GM18867 (cell line): ENCODE measurements at regions not wholly inside any gene's neighbourhood (a gene's known extent, or its start where the extent isn't known, plus 50 kb on each side); places are given as distances from the start of the nearest gene placed in this dataset.
"Not testable (repeated sequence)": the region's sequence is repeated elsewhere in the genome, so short reads cannot be mapped to it uniquely, and the experiment has no call there.

Source experiments
- ATAC-seq: cut with Tn5 transposase; IDR thresholded peaks from one replicate; pipeline ENCODE4 v1.9.1; 2021; ENCODE audit warnings: mild to moderate bottlenecking, moderate library complexity; ENCODE audit not compliant: unreplicated experiment

DNA sequence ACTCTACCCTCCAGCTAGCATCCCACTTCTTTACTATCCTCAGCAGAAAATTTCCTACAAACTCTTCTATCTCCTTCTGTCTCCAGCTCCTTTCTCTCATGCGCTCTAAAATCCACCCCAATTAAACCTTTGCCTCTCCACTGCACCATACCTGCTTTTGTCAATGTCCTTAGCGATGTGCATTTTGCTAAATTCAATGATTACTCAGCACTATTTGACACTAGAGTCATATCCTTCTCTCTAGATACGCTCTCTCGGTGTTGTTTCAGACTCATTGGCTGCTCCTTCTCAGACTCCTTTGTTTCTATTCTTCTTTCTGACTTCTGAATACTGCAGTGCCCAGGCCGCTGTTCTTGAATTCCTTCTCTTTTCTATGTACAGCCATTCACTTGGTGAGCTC lies 144.2 kb downstream of the HLX start:
- no peak for ATAC-seq

DNA sequence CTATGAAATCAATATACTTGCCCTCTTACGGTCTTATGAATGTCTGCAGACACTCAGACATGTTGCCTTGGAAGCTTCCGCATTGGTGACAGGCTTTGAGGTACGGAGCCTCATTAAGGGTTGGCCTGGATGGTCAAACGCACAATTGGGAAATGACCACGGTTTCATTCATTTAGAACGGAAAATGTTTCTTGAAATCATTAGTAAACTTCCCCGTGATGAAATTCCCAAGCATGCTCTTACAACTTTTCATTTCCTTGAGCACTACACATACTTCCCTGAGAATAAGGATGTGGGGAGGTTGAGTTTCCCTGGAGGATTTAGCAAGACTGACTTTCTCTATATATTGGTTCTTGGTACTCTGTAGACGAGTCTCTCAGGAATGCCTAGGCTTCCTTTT lies 146.3 kb downstream of the HLX start:
- ATAC-seq, result no peak

DNA sequence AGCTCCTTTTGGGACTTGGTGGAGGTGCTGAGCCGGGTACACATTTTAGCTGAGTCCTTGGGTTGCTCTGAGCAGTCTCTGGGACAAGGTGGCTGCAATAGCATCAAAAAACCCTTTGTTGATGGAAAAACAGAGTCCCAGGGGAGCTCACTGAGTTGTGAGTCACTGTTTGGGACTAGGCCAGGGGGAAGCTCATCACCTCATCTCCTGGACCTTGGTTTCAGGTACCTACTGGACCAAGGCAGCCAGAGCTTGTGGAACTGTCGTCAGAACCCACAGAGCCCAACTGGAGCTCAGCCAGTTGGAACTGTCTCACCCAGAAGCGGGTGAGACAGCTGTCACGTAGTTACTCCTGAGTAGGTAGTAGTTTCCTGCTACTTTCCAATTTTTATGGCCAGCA lies 146.7 kb downstream of the HLX start:
- no peak for ATAC-seq

DNA sequence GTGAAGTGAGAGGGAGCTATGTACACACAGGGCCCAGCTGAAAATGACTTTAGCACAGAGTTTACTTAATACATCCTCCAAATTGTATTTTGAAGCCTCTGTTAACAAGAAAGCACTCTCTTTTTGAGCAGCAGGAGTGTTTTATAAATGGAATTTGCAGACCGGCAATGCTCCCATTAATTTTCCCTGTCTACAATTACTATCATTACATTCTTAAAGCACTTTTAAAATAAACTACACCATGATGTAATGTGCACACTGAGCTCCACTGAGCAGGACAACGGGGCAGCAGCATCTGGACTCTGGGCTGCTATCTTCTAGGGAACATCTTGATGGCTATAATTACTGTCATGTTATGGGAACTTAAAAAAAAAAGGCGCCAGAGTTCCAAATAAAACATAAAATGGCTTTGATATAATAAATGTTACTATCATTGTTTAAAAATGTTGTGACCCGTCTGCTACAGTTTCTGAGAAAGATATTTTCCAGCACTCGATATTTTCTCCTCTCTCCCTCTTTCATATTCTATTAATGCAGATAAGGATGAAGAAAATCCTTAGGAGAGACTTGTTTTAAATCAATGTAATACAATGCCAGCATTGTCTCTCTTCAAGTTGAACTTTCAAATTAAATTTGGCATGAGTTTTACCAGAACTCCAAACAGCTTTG lies 150.9 kb downstream of the HLX start:
- no peak for ATAC-seq

DNA sequence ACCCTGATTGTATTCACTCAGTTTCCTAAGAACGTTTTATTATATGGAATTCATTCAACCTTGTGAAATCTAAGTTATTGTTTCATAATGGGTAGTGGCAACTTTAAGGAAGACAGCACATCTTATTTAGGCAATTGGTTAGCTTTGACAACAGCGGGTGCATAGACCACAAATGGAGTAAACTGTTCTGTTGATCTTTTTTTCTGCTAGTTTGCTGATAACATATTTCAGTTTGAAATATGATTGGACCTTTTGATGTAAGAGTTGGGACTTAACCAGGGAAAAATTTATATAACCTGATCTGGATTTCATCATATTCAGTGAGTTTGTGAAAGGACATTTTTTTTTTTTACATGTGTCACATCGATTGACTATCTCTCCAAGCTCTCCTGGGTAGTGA lies 151.7 kb downstream of the HLX start:
- ATAC-seq, result no peak

DNA sequence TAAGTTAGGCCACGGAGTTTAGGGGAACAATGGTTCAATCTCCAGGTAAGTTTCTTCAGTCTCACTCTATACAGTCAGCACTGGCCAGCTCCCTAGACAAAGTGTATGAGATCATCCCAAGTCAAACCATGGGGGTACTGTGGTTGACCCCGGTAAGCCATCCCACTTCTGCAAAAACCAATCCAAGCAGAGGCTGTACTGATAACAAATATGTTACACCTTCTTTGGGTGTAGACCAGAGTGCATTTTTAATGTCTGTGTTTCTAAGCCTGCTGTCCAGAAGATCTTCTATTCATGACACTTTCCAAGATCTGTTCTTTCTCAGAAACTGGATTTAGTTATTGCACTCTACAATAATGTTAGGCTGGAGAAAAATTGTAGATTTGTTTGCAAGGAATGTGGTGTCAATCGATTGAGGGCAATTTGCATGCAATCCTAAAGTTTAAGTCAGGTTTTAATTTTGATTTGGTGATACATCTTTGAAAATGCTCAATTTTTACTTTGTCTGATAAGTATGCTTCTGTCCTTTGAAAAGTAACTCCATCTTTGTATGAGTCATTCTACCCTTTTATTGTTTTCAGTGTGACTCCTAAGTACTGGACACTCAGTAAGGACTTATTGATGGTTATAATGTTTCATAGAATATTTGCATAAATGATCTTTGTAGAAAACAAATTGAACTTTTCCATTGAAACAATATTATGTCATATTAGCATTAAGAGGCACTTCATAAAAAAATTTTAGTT lies 152.4 kb downstream of the HLX start:
- ATAC-seq, result no peak

DNA sequence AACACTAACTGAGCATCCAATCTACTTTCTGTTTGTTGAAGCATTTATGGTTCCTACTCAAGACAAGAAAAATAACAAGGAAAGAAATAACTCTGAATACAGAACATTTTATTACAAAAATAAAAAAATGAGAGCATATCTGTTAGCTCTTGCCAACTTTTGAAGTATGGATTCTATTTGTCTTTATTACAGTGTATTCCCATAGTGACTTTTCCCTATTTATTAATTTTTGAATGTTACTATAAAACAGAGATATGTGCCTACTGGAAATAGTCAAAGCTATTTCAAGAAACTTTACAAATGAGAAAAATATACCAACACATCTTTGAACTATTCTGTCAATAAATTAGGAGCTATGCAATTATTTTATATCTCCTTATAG lies 153.0 kb downstream of the HLX start:
- ATAC-seq, result no peak

DNA sequence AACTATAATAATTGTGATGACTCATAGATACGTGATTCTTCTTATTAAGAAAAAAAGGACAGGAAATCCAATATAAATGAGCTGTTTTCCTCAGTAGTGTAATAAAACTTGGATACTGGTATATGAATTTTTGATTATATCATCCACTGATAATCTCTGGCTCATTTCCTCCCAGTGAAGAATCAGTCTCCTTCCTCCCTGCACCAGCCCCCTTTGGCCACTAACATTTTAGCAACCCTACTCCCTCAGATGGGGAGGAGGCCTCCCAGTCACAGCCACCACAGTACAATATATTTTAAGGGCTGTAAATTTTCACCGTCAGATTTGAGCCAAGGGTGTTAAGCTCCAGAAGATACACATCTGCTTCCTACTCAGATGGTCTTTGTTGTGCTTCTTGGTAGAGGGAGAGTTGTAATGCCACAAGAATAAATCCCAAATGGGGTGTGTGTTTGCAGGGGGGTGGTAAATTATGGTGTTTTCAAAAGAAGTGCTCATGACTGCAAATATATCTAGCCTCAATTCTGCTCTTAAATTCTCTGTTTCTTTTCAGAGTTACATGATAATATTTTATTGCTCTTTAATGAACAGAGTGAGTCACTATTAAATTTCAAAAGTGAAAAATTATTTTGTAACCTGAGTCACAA lies 153.5 kb downstream of the HLX start:
- no peak for ATAC-seq

DNA sequence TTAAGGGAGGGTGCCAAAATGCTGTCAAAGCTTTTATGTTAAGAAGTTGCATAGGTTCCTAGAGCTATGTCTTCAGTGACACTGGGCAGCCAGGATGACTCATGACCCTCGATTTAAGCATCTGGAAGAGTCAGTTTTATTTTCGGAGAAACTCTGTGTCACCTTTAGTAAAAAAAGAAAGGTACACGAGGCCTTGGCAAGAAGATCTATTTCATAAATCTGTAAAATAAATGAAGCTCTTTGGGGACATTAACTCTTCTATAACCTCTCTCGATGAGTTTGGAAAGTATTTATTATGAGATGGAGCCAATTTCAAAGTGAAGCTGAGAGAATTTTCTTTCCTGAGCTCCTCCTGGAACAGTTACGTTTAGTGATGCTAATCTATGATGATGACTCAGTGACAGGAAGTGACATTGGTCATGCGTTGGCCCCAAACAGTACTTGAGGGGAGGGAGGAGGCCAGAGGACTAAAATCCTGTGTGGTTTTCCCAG lies 156.5 kb downstream of the HLX start:
- no peak for ATAC-seq

DNA sequence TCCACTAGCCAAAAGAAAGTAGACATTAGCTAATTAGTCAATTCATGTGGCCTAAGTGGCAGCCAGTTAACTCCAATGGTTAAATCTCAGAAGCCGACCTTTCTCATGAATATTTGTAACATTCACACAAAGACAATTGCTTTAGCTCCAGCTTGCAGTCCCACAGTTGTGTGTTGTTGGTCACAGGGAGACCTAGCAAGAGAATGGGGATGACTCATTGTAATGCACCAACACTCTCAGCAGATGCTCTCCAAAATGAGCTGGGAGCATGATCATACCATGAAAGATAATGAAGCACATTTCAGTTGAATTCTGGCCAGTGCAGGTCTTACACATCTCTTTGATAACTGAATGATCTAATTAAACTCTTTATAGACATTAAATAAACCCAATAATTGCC lies 160.4 kb downstream of the HLX start:
- no peak for ATAC-seq

DNA sequence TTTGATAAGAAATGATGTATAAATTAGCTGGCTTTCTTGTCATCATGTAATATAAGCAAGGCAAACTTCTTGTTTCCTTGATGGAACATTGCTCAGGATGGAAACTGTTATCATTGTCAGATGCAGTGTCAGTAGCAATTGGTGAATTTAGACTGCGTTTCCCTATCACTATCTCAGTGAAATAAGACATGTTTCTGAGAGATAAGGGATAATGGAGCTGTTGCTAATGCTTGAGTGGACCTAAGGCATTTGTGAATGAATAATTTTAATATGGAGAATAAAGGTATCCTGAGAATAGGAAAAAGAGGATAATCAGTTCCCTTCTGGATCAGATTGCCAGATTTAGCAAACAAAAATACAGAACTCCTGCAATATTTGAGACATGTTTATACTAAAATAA lies 160.9 kb downstream of the HLX start:
- no peak for ATAC-seq

DNA sequence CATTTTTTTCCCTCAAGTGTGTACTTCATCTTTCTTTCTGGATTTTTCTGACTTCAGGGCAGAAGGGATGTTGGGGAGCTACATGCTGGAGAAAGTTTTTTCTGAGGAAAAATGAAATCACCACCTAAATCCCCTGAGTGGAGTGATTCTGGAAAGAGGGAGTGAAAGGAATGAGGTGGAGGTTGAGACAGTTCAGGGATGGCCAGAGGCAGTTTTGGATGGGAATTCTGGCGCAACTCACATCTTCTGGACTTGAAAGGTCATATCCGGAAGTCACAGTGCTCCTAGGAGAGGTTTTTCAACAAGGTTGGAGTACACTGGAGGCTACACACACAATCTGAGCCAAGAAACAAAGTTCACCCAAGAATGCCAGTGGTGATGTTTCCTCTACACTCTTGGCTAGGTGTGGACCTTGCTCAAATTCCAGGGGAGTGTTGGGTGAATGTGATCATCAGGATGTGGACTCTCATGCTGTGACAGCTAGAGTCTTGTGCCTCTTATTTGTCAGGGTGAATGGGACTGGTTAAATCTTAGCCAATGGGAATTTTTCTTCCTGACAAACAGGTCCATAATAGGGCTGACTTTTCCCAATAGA lies 161.5 kb downstream of the HLX start:
- ATAC-seq, result no peak

DNA sequence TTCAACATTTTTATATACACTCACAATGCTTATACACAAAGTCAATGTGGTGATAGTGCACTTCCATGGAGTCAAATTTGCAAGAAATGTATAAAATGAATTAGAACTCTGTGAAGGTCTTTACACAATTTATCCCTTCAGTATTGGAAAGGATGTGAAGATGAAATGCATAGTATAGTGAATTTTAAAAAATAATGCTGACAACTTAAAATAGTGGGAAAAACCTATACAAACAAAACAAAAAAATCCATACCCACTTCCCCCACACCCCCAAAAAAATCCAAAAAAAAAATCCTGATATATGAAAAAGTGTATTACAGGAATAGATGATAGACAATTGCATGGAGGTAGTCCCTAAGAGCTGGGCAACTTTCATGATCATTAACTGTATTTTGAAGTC lies 165.3 kb downstream of the HLX start:
- ATAC-seq, result no peak

DNA sequence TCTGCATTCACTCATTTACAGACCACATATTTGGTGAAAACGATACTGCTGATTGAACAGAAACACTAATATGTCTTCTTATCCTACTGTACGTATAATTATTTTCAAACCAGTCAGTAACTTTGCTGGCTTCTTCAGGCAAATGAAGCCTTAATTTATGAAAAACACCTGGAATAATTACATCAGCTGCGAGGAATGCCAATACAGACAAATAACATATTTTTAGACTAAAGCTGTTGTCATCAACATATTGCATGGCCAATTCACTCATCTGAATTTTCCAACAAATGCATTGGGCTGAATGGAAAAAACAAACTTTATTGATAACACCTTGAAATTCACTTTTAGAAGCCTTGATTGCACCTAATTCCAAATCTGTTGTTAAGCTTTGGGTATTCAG lies 165.9 kb downstream of the HLX start:
- no peak for ATAC-seq

DNA sequence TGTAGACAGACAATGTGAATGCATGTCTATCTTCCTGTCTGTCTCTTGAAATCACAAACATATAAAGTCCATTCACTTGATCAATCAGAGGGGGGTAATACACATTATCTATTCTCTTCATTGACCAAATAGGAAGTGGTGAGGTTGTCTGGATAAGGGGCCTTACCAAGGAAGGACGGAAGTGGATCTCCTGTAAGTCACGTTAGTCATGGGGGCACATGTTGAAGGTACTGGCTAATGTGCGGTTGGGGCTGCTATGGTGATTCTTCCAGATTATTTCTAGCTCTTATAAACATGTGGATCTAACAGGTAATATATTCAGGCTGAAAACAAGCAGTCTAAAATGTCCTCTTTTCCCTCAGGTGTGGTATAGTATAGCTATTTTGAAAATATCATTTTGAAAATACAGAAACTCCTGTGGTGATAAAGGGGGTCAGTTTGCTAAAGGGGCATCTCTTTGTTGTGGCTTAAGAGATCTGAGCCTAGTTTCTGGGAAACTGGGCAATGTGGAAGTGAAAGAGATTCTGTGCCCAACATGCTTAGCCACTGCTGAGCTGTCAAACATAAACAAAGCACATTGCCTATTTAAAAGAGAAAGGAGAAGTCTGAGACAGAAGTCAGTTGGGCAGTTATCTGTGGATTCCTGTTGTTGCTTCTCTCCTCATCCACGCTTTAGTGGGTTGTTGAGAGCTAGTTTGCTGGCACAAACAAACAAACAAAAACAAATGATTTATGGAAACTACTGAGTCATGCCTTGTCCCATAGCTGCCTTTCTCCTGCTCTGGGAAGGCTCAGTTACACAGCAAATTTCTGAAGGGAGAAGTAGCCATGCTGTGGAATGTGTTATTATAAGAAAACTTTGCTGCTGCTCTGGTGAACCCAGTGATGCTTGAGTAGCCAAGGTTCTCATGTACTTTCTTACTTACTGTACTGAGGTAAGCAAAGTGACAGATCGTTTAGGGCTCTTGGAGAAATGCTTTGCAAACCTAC lies 166.9 kb downstream of the HLX start:
- peak; percentile 97 for ATAC-seq

DNA sequence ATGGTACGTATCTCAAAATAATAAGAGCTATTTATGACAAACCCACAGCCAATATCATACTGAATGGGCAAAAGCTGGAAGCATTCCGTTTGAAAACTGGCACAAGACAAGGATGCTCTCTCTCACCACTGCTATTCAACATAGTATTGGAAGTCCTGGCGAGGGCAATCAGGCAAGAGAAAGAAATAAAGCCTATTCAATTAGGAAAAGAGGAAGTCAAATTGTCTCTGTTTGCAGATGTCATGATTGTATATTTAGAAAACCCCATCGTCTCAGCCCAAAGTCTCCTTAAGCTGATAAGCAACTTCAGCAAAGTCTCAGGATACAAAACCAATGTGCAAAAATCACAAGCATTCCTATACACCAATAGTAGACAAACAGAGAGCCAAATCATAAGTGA lies 172.1 kb downstream of the HLX start:
- ATAC-seq, result not testable (repeated sequence)

DNA sequence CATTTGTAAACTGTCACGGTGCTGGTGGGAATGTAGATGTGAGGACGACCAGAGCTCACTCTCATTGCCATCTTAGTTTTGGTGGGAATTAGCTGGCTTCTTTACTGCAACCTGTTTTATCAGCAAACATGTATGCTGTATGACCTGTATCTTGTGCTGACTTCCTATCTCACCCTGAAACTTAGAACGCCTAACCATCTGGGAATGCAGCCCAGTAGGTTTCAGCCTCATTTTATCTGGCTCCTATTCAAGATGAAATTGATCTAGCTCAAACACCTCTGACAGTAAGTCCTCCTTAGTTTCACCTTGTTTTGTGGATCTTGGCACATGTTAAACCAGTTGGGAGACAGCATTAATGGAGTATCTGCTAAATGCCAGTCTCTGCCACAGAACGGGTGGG lies 174.6 kb downstream of the HLX start:
- ATAC-seq, result no peak

DNA sequence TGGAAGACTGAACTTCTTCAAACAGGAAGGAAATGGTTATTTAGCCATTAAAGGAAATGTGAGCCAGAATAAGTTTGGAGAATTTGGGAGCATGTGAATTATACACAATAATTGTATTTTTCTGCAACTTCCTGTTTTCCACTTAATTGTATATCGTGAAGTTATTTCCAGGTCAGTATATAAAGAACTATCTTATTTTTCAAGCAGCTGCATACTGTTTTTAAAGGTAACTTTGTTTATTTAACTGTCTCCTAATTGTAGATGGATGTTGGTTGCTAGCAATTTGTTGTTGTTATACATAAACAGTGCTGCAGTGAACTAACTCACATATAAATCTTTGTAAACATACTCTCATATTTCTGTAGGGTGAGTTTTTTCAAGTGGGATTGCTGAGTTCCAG lies 180.3 kb downstream of the HLX start:
- no peak for ATAC-seq

DNA sequence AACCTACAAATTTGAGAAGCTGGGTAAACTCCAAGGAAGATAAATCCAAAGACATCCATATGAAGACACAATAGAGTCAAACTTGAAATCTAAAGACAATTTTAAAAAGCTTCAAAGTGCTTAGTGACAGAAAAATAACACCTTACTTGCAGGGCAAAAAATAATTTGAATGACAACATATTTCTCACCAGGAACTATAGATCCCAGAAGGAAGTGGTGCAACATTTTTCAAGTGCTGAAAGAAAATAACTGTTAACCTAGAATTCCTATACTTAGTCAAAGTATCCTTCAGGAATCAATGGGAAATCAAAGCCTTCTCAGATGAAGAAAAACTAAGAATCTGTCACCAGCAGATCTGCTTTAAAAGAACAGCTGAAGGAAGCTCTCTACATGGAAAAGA lies 184.4 kb downstream of the HLX start:
- ATAC-seq, result no peak

DNA sequence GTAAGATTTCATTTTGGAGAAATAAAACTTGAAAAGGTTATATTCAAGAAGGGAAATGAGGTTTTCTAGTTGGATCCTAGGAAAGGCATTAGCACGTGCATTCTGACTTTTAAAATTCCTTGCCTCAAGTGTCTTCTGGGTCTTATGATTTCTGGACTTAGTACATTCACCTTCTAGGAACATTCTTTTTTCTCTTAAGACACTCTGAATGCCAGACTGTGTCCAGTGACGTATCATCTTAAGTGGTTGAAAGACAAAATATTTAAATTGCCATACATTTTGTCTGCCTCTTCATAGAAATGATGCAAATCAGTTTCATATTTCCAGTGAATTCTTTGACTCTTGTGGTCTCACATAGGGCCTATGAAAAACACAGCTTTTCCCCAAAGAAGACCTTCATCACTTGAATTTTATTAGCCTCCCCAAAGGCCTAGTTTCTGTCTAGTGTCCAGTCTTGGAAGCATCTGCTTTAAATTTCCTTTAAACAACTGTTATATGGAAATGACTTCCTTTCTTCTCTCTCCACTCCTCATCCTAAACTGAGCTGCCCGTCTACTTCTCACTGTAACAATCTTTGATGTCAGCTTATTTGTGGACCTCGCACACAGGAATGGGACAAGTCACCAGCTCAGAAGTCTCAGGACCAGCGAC lies 187.2 kb downstream of the HLX start:
- ATAC-seq, result no peak
